T-cell (primary cell): ENCODE measurements at regions not wholly inside any gene's neighbourhood (a gene's known extent, or its start where the extent isn't known, plus 50 kb on each side); places are given as distances from the start of the nearest gene placed in this dataset.

ENCODE experiments used
- ATAC-seq, 4 experiments: fragments of 200-7000 bp in 3 of 4; fragments of 150-1000 bp in 1 of 4; cut with Tn5 transposase; replicated peaks in 1 of 4; 1 replicate in 3 of 4; 2 replicates in 1 of 4; pipeline ENCODE4 v1.10.0; 2021; ENCODE audit warnings: moderate library complexity in 3 of 4, mild to moderate bottlenecking in 2 of 4, moderate number of reproducible peaks in 1 of 4
- CTCF ChIA-PET, 2 donors: fragments of 300-600 bp; sonication (Branson Sonifier 250); formaldehyde crosslinking; loops; one replicate each; lab custom pipeline; 2022; ENCODE audit warnings: antibody characterized with exemption in 2 of 2; lab: Charles Lee
- POLR2A ChIA-PET, 2 donors: fragments of 300-600 bp; sonication (Branson Sonifier 250); formaldehyde crosslinking; loops; one replicate each; lab custom pipeline; 2022; ENCODE audit warnings: antibody characterized with exemption in 2 of 2; lab: Charles Lee
- DNase-seq, 35 experiments: peaks; one replicate each; pipeline versions ENCODE4 v3.0.0 to v3.0.0-alpha.2; 2013 to 2023
- H3K27ac ChIP-seq: one replicate; pipeline ENCODE4 v1.5.1; 2013; ENCODE audit warnings: low read length
- H3K27me3 ChIP-seq, 2 experiments: replicated peaks in 1 of 2; 1 replicate in 1 of 2; 2 replicates in 1 of 2; pipeline versions ENCODE4 v1.6.1 to v1.7.0; 2013; ENCODE audit warnings: low read length in 1 of 2, mixed read lengths in 1 of 2; ENCODE audit not compliant: control insufficient read depth in 2 of 2, insufficient read depth in 2 of 2; ENCODE audit errors: extremely low read depth in 1 of 2
- H3K36me3 ChIP-seq, 2 donors: 1 replicate in 1 of 2; 2 replicates in 1 of 2; pipeline versions ENCODE4 v1.6.1 to v1.7.0; 2013; ENCODE audit warnings: low read length in 1 of 2; ENCODE audit not compliant: control insufficient read depth in 2 of 2, insufficient read depth in 1 of 2; ENCODE audit errors: extremely low read depth in 1 of 2
- H3K4me1 ChIP-seq, 2 experiments: 1 replicate in 1 of 2; 2 replicates in 1 of 2; pipeline versions ENCODE4 v1.6.1 to v1.7.0; 2013; ENCODE audit warnings: low read length in 2 of 2, mixed read lengths in 1 of 2; ENCODE audit not compliant: insufficient read depth in 2 of 2, control insufficient read depth in 1 of 2; ENCODE audit errors: extremely low read depth in 1 of 2
- H3K4me3 ChIP-seq, 2 donors: 1 replicate in 1 of 2; 2 replicates in 1 of 2; pipeline versions ENCODE4 v1.5.1 to v1.7.0; 2013; ENCODE audit warnings: mild to moderate bottlenecking in 2 of 2, low read length in 1 of 2, moderate library complexity in 1 of 2; ENCODE audit not compliant: control insufficient read depth in 1 of 2; ENCODE audit errors: extremely low read depth in 1 of 2
- H3K9me3 ChIP-seq: 2 replicates; pipeline ENCODE4 v1.7.0; 2013
- H3K27ac Mint-ChIP-seq, 2 donors: one replicate each; pipeline ENCODE4 v1.8.0; 2020 to 2021; ENCODE audit warnings: mild to moderate bottlenecking in 2 of 2, mixed read lengths in 2 of 2
- H3K27me3 Mint-ChIP-seq, 2 donors: one replicate each; pipeline ENCODE4 v1.8.0; 2021 to 2022; ENCODE audit warnings: mixed read lengths in 2 of 2
- H3K36me3 Mint-ChIP-seq: one replicate; pipeline ENCODE4 v1.8.0; 2021; ENCODE audit warnings: mixed read lengths
- H3K4me1 Mint-ChIP-seq, 3 donors: one replicate each; pipeline ENCODE4 v1.8.0; 2020 to 2022; ENCODE audit warnings: mixed read lengths in 3 of 3, mild to moderate bottlenecking in 1 of 3
- H3K4me3 Mint-ChIP-seq, 3 donors: one replicate each; pipeline ENCODE4 v1.8.0; 2020 to 2022; ENCODE audit warnings: mild to moderate bottlenecking in 3 of 3, mixed read lengths in 3 of 3, moderate library complexity in 3 of 3
- H3K9me3 Mint-ChIP-seq, 3 donors: one replicate each; pipeline ENCODE4 v1.8.0; 2020 to 2022; ENCODE audit warnings: mixed read lengths in 3 of 3
- WGBS: methylation state at CpG from one replicate; pipeline ENCODE4 v1.1.5; 2013; ENCODE audit warnings: missing lambda C conversion rate; ENCODE audit not compliant: insufficient coverage; 5-methylcytosine and 5-hydroxymethylcytosine counted together

GRCh38 chr9:79776581-79776980 lies 204.8 kb downstream of the TLE4 start:
- H3K4me3 ChIP-seq, result no peak overlapping the region
- no peak overlapping the region for H3K27ac ChIP-seq
- no peaks in the 10 kb centered on the region for H3K4me1 ChIP-seq
- DNase-seq (no peak), ATAC-seq (no peak)
- Mint-ChIP-seq H3K27me3 (no peaks in the 10 kb centered on the region), H3K27ac (no peak overlapping the region), H3K4me1 (no peaks in the 10 kb centered on the region), H3K36me3 (no peaks in the 10 kb centered on the region), H3K9me3 (no peaks in the 10 kb centered on the region), H3K4me3 (no peak overlapping the region)
- H3K9me3 ChIP-seq, result no peaks in the 10 kb centered on the region
- CTCF ChIA-PET, result interaction anchor here in 1 of 2 donors (0.5 kb wide), 1 partner anchor 19 kb away, joined by 3 read pairs; no protein-coding TSS in a partner anchor
- H3K27me3 ChIP-seq, result peaks cover 0 to under 1% of the 10 kb centered on the region in 2 experiments
- POLR2A ChIA-PET, result interaction anchor here in 1 of 2 donors (0.6 kb wide), 1 partner anchor 29 kb away, joined by 3 read pairs; no protein-coding TSS in a partner anchor
- WGBS, result 60% methylated on average over 2 of the region's 2 CpGs
- no peaks in the 10 kb centered on the region for H3K36me3 ChIP-seq
